ENCODE measurements at regions not wholly inside any gene's neighbourhood (a gene's known extent, or its start where the extent isn't known, plus 50 kb on each side); places are given as distances from the start of the nearest gene placed in this dataset.
A peak's percentile ranks its signal among the peaks of the same experiment; 100 is the strongest.

GRCh38 chr6:141550471-141550870, 582.3 kb upstream of the GJE1 start:
- H4K20me1 ChIP-seq (ENCODE audit: insufficient read depth, low read length), result no peaks in the 10 kb centered on the region
- no peak for DNase-seq (ENCODE audit: insufficient read length, low spot score, missing footprints)

GRCh38 chr6:141548966-141549365, 583.8 kb upstream of the GJE1 start:
- Histone ChIP-seq H3K4me3 (ENCODE audit: insufficient read depth, low read length) (no peak overlapping the region), H4K20me1 (ENCODE audit: insufficient read depth, low read length) (no peaks in the 10 kb centered on the region), H3K36me3 (ENCODE audit: insufficient read depth, low read length) (no peaks in the 10 kb centered on the region), H2AFZ (ENCODE audit: low read length) (no peak overlapping the region), H3K9me3 (ENCODE audit: low read depth, low read length) (no peaks in the 10 kb centered on the region), H3K27ac (ENCODE audit: low read depth, low read length) (no peak overlapping the region), H3K4me1 (ENCODE audit: insufficient read depth, low read length) (no peaks in the 10 kb centered on the region), H3K27me3 (ENCODE audit: insufficient read depth, low read length) (no peaks in the 10 kb centered on the region), H3K4me2 (ENCODE audit: insufficient read depth, low read length) (no peak overlapping the region), H3K79me2 (ENCODE audit: insufficient read depth, low read length) (no peaks in the 10 kb centered on the region)
- TF ChIP-seq CTCF (IDR thresholded peaks at IDR 0.05; ENCODE audit: extremely low read depth, low read depth, low read length), result no peak
- no peak for DNase-seq (ENCODE audit: insufficient read length, low spot score, missing footprints)

More at GRCh38 chr6:141550471-141550870, 582.3 kb upstream of the GJE1 start:
- H3K9me3 ChIP-seq (ENCODE audit: low read depth, low read length), result no peaks in the 10 kb centered on the region
- H3K27ac ChIP-seq (ENCODE audit: low read depth, low read length), result no peak overlapping the region
- no peak overlapping the region for H3K4me3 ChIP-seq (ENCODE audit: insufficient read depth, low read length)
- no peak overlapping the region for H2AFZ ChIP-seq (ENCODE audit: low read length)
- H3K36me3 ChIP-seq (ENCODE audit: insufficient read depth, low read length), result no peaks in the 10 kb centered on the region
- H3K27me3 ChIP-seq (ENCODE audit: insufficient read depth, low read length), result no peaks in the 10 kb centered on the region
- no peaks in the 10 kb centered on the region for H3K79me2 ChIP-seq (ENCODE audit: insufficient read depth, low read length)
- no peaks in the 10 kb centered on the region for H3K4me1 ChIP-seq (ENCODE audit: insufficient read depth, low read length)
- no peak for TF ChIP-seq CTCF (IDR thresholded peaks at IDR 0.05; ENCODE audit: extremely low read depth, low read depth, low read length)
- H3K4me2 ChIP-seq (ENCODE audit: insufficient read depth, low read length), result no peak overlapping the region

GRCh38 chr6:141541581-141542324, 591.0 kb upstream of the GJE1 start:
- H3K9me3 ChIP-seq (ENCODE audit: low read depth, low read length), result no peaks in the 10 kb centered on the region
- no peak overlapping the region for H3K4me3 ChIP-seq (ENCODE audit: insufficient read depth, low read length)
- no peaks in the 10 kb centered on the region for H4K20me1 ChIP-seq (ENCODE audit: insufficient read depth, low read length)
- no peak overlapping the region for H3K4me2 ChIP-seq (ENCODE audit: insufficient read depth, low read length)
- H3K36me3 ChIP-seq (ENCODE audit: insufficient read depth, low read length), result no peaks in the 10 kb centered on the region
- no peak for TF ChIP-seq CTCF (IDR thresholded peaks at IDR 0.05; ENCODE audit: extremely low read depth, low read depth, low read length)
- DNase-seq (ENCODE audit: insufficient read length, low spot score, missing footprints), result no peak
- no peaks in the 10 kb centered on the region for H3K4me1 ChIP-seq (ENCODE audit: insufficient read depth, low read length)
- H3K27ac ChIP-seq (ENCODE audit: low read depth, low read length), result no peak overlapping the region
- no peaks in the 10 kb centered on the region for H3K79me2 ChIP-seq (ENCODE audit: insufficient read depth, low read length)
- no peaks in the 10 kb centered on the region for H3K27me3 ChIP-seq (ENCODE audit: insufficient read depth, low read length)
- H2AFZ ChIP-seq (ENCODE audit: low read length), result peak overlapping the region; percentile 49

- Histone ChIP-seq H3K27ac (ENCODE audit: low read depth, low read length) (no peak overlapping the region), H2AFZ (ENCODE audit: low read length) (no peak overlapping the region), H4K20me1 (ENCODE audit: insufficient read depth, low read length) (no peaks in the 10 kb centered on the region), H3K36me3 (ENCODE audit: insufficient read depth, low read length) (no peaks in the 10 kb centered on the region), H3K9me3 (ENCODE audit: low read depth, low read length) (no peaks in the 10 kb centered on the region), H3K4me3 (ENCODE audit: insufficient read depth, low read length) (no peak overlapping the region), H3K79me2 (ENCODE audit: insufficient read depth, low read length) (no peaks in the 10 kb centered on the region), H3K4me1 (ENCODE audit: insufficient read depth, low read length) (no peaks in the 10 kb centered on the region), H3K4me2 (ENCODE audit: insufficient read depth, low read length) (no peak overlapping the region), H3K27me3 (ENCODE audit: insufficient read depth, low read length) (no peaks in the 10 kb centered on the region)
- TF ChIP-seq CTCF (IDR thresholded peaks at IDR 0.05; ENCODE audit: extremely low read depth, low read depth, low read length), result no peak
- no peak for DNase-seq (ENCODE audit: insufficient read length, low spot score, missing footprints)
These were observed 592.5 kb upstream of the GJE1 start for GRCh38 chr6:141540207-141540606.
